ENCODE measurements at regions not wholly inside any gene's neighbourhood (a gene's known extent, or its start where the extent isn't known, plus 50 kb on each side); places are given as distances from the start of the nearest gene placed in this dataset.
A peak's percentile ranks its signal among the peaks of the same experiment; 100 is the strongest.

GRCh38 chr6:140256248-140256647 is 881.8 kb upstream of the CITED2 start:
- H3K4me3 ChIP-seq (ENCODE audit: low read depth, low read length): no peak overlapping the region
- DNase-seq (ENCODE audit: low read depth): no peak
- TF ChIP-seq CTCF (IDR thresholded peaks at IDR 0.05; ENCODE audit: insufficient read depth, low read length): no peak

- DNase-seq (ENCODE audit: low read depth): peak; percentile 9
- no peak for TF ChIP-seq CTCF (IDR thresholded peaks at IDR 0.05; ENCODE audit: insufficient read depth, low read length)
Measured at GRCh38 chr6:140253096-140253495, 878.6 kb upstream of the CITED2 start.

GRCh38 chr6:140252099-140252498 is 877.7 kb upstream of the CITED2 start:
- no peak for TF ChIP-seq CTCF (IDR thresholded peaks at IDR 0.05; ENCODE audit: insufficient read depth, low read length)
- H3K4me3 ChIP-seq (ENCODE audit: low read depth, low read length): no peak overlapping the region
- peak; percentile 14 for DNase-seq (ENCODE audit: low read depth)

More at GRCh38 chr6:140253096-140253495, 878.6 kb upstream of the CITED2 start:
- H3K4me3 ChIP-seq (ENCODE audit: low read depth, low read length): no peak overlapping the region

- DNase-seq (ENCODE audit: low read depth): no peak
- no peak overlapping the region for H3K4me3 ChIP-seq (ENCODE audit: low read depth, low read length)
- no peak for TF ChIP-seq CTCF (IDR thresholded peaks at IDR 0.05; ENCODE audit: insufficient read depth, low read length)
Measured at GRCh38 chr6:140245296-140246040, 871.0 kb upstream of the CITED2 start.

GRCh38 chr6:140237251-140237650 is 862.8 kb upstream of the CITED2 start:
- H3K4me3 ChIP-seq (ENCODE audit: low read depth, low read length): no peak overlapping the region
- DNase-seq (ENCODE audit: low read depth): no peak
- TF ChIP-seq CTCF (IDR thresholded peaks at IDR 0.05; ENCODE audit: insufficient read depth, low read length): no peak

GRCh38 chr6:140236732-140237131 is 862.3 kb upstream of the CITED2 start:
- no peak for TF ChIP-seq CTCF (IDR thresholded peaks at IDR 0.05; ENCODE audit: insufficient read depth, low read length)
- DNase-seq (ENCODE audit: low read depth): no peak
- H3K4me3 ChIP-seq (ENCODE audit: low read depth, low read length): no peak overlapping the region

GRCh38 chr6:140230282-140230681 is 855.8 kb upstream of the CITED2 start:
- no peak overlapping the region for H3K4me3 ChIP-seq (ENCODE audit: low read depth, low read length)
- no peak for TF ChIP-seq CTCF (IDR thresholded peaks at IDR 0.05; ENCODE audit: insufficient read depth, low read length)
- no peak for DNase-seq (ENCODE audit: low read depth)
